CD14-positive monocyte (primary cell): ENCODE measurements at regions not wholly inside any gene's neighbourhood (a gene's known extent, or its start where the extent isn't known, plus 50 kb on each side); places are given as distances from the start of the nearest gene placed in this dataset.

Source experiments
- DNase-seq, 3 donors: peaks; one replicate each; pipeline ENCODE4 v3.0.0-alpha.2; 2011 to 2022
- H2AFZ ChIP-seq: 2 replicates; pipeline ENCODE4 v1.6.0; 2012; ENCODE audit warnings: mild to moderate bottlenecking, low read depth, low read length, inconsistent platforms; ENCODE audit not compliant: insufficient read depth, poor library complexity, severe bottlenecking
- H3K27ac ChIP-seq, 2 donors: 1 replicate in 1 of 2; 2 replicates in 1 of 2; pipeline ENCODE4 v1.5.1; 2012 to 2013; ENCODE audit warnings: low read length in 2 of 2, control low read depth in 1 of 2, inconsistent platforms in 1 of 2, low read depth in 1 of 2, mild to moderate bottlenecking in 1 of 2
- H3K27me3 ChIP-seq, 2 donors: one replicate each; pipeline versions ENCODE4 v1.6.0 to v1.6.1; 2011 to 2013; ENCODE audit warnings: low read length in 2 of 2; ENCODE audit not compliant: control insufficient read depth in 2 of 2, insufficient read depth in 2 of 2
- H3K36me3 ChIP-seq, 2 donors: replicated peaks in 1 of 2; 1 replicate in 1 of 2; 2 replicates in 1 of 2; pipeline versions ENCODE4 v1.5.1 to v1.6.1; 2012 to 2013; ENCODE audit warnings: low read length in 2 of 2, control low read depth in 1 of 2, inconsistent platforms in 1 of 2, mild to moderate bottlenecking in 1 of 2; ENCODE audit not compliant: insufficient read depth in 2 of 2, control insufficient read depth in 1 of 2
- H3K4me1 ChIP-seq, 2 donors: 1 replicate in 1 of 2; 2 replicates in 1 of 2; pipeline versions ENCODE4 v1.5.1 to v1.6.1; 2012 to 2013; ENCODE audit warnings: low read length in 2 of 2, control low read depth in 1 of 2, inconsistent platforms in 1 of 2, mild to moderate bottlenecking in 1 of 2, moderate library complexity in 1 of 2; ENCODE audit not compliant: insufficient read depth in 2 of 2, control insufficient read depth in 1 of 2
- H3K4me2 ChIP-seq: replicated peaks from 2 replicates; pipeline ENCODE3; 2012; ENCODE audit warnings: low read length, moderate library complexity, mild to moderate bottlenecking; ENCODE audit not compliant: poor library complexity, severe bottlenecking; ENCODE audit errors: extremely low read depth
- H3K4me3 ChIP-seq, 3 experiments: fragments of 200-600 bp in 1 of 3; sonication (generic) in 1 of 3; replicated peaks in 1 of 3; 1 replicate in 2 of 3; 2 replicates in 1 of 3; pipeline ENCODE4 v1.5.1; 2011 to 2013; ENCODE audit warnings: low read length in 3 of 3, mild to moderate bottlenecking in 3 of 3, control low read depth in 2 of 3, low read depth in 2 of 3, inconsistent platforms in 1 of 3, moderate library complexity in 1 of 3
- H3K79me2 ChIP-seq: 2 replicates; pipeline ENCODE4 v1.6.0; 2012; ENCODE audit warnings: mild to moderate bottlenecking, control low read depth, inconsistent platforms, low read length, moderate library complexity; ENCODE audit not compliant: insufficient read depth
- H3K9ac ChIP-seq: 2 replicates; pipeline ENCODE4 v1.6.0; 2017; ENCODE audit warnings: low read length, mild to moderate bottlenecking; ENCODE audit not compliant: insufficient read depth, poor library complexity, severe bottlenecking
- H3K9me3 ChIP-seq, 2 donors: replicated peaks in 1 of 2; 1 replicate in 1 of 2; 2 replicates in 1 of 2; pipeline versions ENCODE4 v1.5.1 to v1.6.1; 2012 to 2013; ENCODE audit warnings: low read length in 2 of 2, control low read depth in 1 of 2; ENCODE audit not compliant: control insufficient read depth in 1 of 2, insufficient read depth in 1 of 2
- H4K20me1 ChIP-seq: 2 replicates; pipeline ENCODE4 v1.6.0; 2012; ENCODE audit warnings: mild to moderate bottlenecking, low read length, control low read depth, moderate library complexity; ENCODE audit not compliant: insufficient read depth
- H3K27ac Mint-ChIP-seq, 7 donors: one replicate each; pipeline ENCODE4 v1.8.0; 2020; ENCODE audit warnings: mild to moderate bottlenecking in 7 of 7, mixed read lengths in 7 of 7, moderate library complexity in 6 of 7, inconsistent platforms in 2 of 7
- H3K27me3 Mint-ChIP-seq, 3 donors: one replicate each; pipeline ENCODE4 v1.8.0; 2021 to 2022; ENCODE audit warnings: low read depth in 3 of 3, mild to moderate bottlenecking in 3 of 3, mixed read lengths in 3 of 3, moderate library complexity in 3 of 3, inconsistent platforms in 1 of 3
- H3K36me3 Mint-ChIP-seq, 2 donors: one replicate each; pipeline ENCODE4 v1.8.0; 2020; ENCODE audit warnings: mixed read lengths in 2 of 2, inconsistent platforms in 1 of 2, mild to moderate bottlenecking in 1 of 2
- H3K4me1 Mint-ChIP-seq: one replicate; pipeline ENCODE4 v1.8.0; 2020; ENCODE audit warnings: mild to moderate bottlenecking, mixed read lengths
- H3K4me3 Mint-ChIP-seq, 2 donors: one replicate each; pipeline ENCODE4 v1.8.0; 2020; ENCODE audit warnings: mild to moderate bottlenecking in 2 of 2, mixed read lengths in 2 of 2, moderate library complexity in 1 of 2
- H3K9me3 Mint-ChIP-seq, 7 donors: one replicate each; pipeline ENCODE4 v1.8.0; 2020 to 2022; ENCODE audit warnings: mixed read lengths in 7 of 7, mild to moderate bottlenecking in 6 of 7, moderate library complexity in 6 of 7, inconsistent platforms in 2 of 7
- CTCF ChIP-seq: fragments of 200-600 bp; IDR thresholded peaks from one replicate; pipeline ENCODE4 v1.8.0; 2022; ENCODE audit warnings: antibody characterized with exemption, mild to moderate bottlenecking
- WGBS: methylation state at CpG from one replicate; pipeline ENCODE4 v1.1.5; 2013; ENCODE audit warnings: missing lambda C conversion rate; ENCODE audit not compliant: insufficient coverage; 5-methylcytosine and 5-hydroxymethylcytosine counted together
- intact Hi-C, 2 donors: fragments of 100-400 bp; cut with micrococcal nuclease; formaldehyde crosslinking; loops; one replicate each; pipeline versions ENCODE4 v1.15.0 to v1.15.1; 2023

- H4K20me1 ChIP-seq, result no peaks in the 10 kb centered on the region
- TF ChIP-seq CTCF, result no peak
- no peak overlapping the region for H2AFZ ChIP-seq
- no peaks in the 10 kb centered on the region for H3K27me3 ChIP-seq
- Mint-ChIP-seq H3K27ac (no peak overlapping the region), H3K4me3 (no peak overlapping the region), H3K9me3 (peaks cover 1 to 11% (median 4%) of the 10 kb centered on the region in 7 donors), H3K36me3 (no peaks in the 10 kb centered on the region), H3K27me3 (peaks cover 2 to 3% (median 3%) of the 10 kb centered on the region in 3 donors), H3K4me1 (no peaks in the 10 kb centered on the region)
- H3K27ac ChIP-seq, result no peak overlapping the region
- H3K9ac ChIP-seq, result no peak overlapping the region
- no peaks in the 10 kb centered on the region for H3K36me3 ChIP-seq
- DNase-seq, result no peak
- H3K79me2 ChIP-seq, result no peaks in the 10 kb centered on the region
- H3K4me2 ChIP-seq, result no peak overlapping the region
- peaks cover 0 to 3% of the 10 kb centered on the region in 2 donors for H3K9me3 ChIP-seq
- H3K4me3 ChIP-seq, result no peak overlapping the region
- intact Hi-C loops, result no loop called here
- WGBS, result 63% methylated on average over 6 of the region's 8 CpGs
- no peaks in the 10 kb centered on the region for H3K4me1 ChIP-seq
Observed at GRCh38 chr10:130960531-130960930, 351.0 kb downstream of the TCERG1L start.

GRCh38 chr10:130961506-130962239, 349.8 kb downstream of the TCERG1L start:
- no peak for TF ChIP-seq CTCF
- Mint-ChIP-seq H3K36me3 (no peaks in the 10 kb centered on the region), H3K27ac (no peak overlapping the region), H3K27me3 (peaks cover 2 to 5% (median 3%) of the 10 kb centered on the region in 3 donors), H3K4me1 (no peaks in the 10 kb centered on the region), H3K9me3 (peaks cover 1 to 11% (median 4%) of the 10 kb centered on the region in 7 donors), H3K4me3 (no peak overlapping the region)
- Histone ChIP-seq H3K9me3 (peaks cover 0 to 3% of the 10 kb centered on the region in 2 donors), H3K36me3 (no peaks in the 10 kb centered on the region), H3K79me2 (no peaks in the 10 kb centered on the region), H2AFZ (no peak overlapping the region), H3K4me2 (no peak overlapping the region), H3K4me3 (no peak overlapping the region), H4K20me1 (no peaks in the 10 kb centered on the region), H3K27me3 (no peaks in the 10 kb centered on the region), H3K27ac (no peak overlapping the region), H3K9ac (no peak overlapping the region), H3K4me1 (no peaks in the 10 kb centered on the region)
- WGBS, result 90% methylated on average over 5 of the region's 5 CpGs
- no peak for DNase-seq
- intact Hi-C loops, result no loop called here
